SK-N-SH (cell line): ENCODE measurements at regions not wholly inside any gene's neighbourhood (a gene's known extent, or its start where the extent isn't known, plus 50 kb on each side); places are given as distances from the start of the nearest gene placed in this dataset.

Experiments
- CTCF ChIA-PET: fragments of 300-600, 350-600 bp; formaldehyde crosslinking; extraction: SDS; loops from one replicate; lab custom pipeline; 2021; lab: Yijun Ruan, JAX
- POLR2A ChIA-PET: fragments of 350-600 bp; sonication (Branson Sonifier 250); formaldehyde crosslinking; extraction: SDS; loops from one replicate; lab custom pipeline; 2020; ENCODE audit warnings: antibody characterized with exemption, inconsistent platforms; lab: Yijun Ruan, JAX
- DNase-seq: peaks from one replicate; pipeline ENCODE4 v3.0.0; 2012
- H2AFZ ChIP-seq: fragments of 200-600 bp; sonication (generic); 2 replicates; pipeline ENCODE4 v1.8.1; 2016; ENCODE audit warnings: antibody characterized with exemption, mild to moderate bottlenecking, low read depth
- H3F3A ChIP-seq: fragments of 200-600 bp; sonication (generic); replicated peaks from 2 replicates; pipeline ENCODE3; 2016; ENCODE audit warnings: antibody characterized with exemption, mild to moderate bottlenecking; ENCODE audit not compliant: insufficient read depth
- H3K27ac ChIP-seq, 2 experiments: fragments of 200-500 bp in 1 of 2; fragments of 200-600 bp in 1 of 2; sonication (Bioruptor generic) in 1 of 2; sonication (generic), shearing (Covaris generic) in 1 of 2; 2 replicates each; pipeline versions ENCODE4 v1.5.1 to v1.6.1; 2014 to 2016; ENCODE audit warnings: low read depth in 2 of 2, inconsistent platforms in 1 of 2, low read length in 1 of 2, mild to moderate bottlenecking in 1 of 2, mixed read lengths in 1 of 2
- H3K27me3 ChIP-seq: fragments of 200-600 bp; sonication (generic), shearing (Covaris generic); 2 replicates; pipeline ENCODE4 v1.6.1; 2016; ENCODE audit warnings: mixed run types; ENCODE audit not compliant: insufficient read depth
- H3K36me3 ChIP-seq, 2 experiments: fragments of 200-500 bp in 1 of 2; fragments of 200-600 bp in 1 of 2; sonication (Bioruptor generic) in 1 of 2; sonication (generic) in 1 of 2; replicated peaks in 1 of 2; 2 replicates each; pipeline versions ENCODE3 to v1.5.1; 2014 to 2016; ENCODE audit warnings: low read length in 1 of 2, mild to moderate bottlenecking in 1 of 2; ENCODE audit not compliant: insufficient read depth in 2 of 2, control insufficient read depth in 1 of 2
- H3K4me1 ChIP-seq, 2 experiments: fragments of 200-500 bp in 1 of 2; fragments of 200-600 bp in 1 of 2; sonication (Bioruptor generic) in 1 of 2; sonication (generic), shearing (Covaris generic) in 1 of 2; 2 replicates each; pipeline versions ENCODE4 v1.5.1 to v1.6.1; 2014 to 2016; ENCODE audit warnings: low read depth in 1 of 2, low read length in 1 of 2, mixed run types in 1 of 2; ENCODE audit not compliant: insufficient read depth in 2 of 2, control insufficient read depth in 1 of 2
- H3K4me2 ChIP-seq: fragments of 200-600 bp; sonication (generic), shearing (Covaris generic); 2 replicates; pipeline ENCODE4 v1.6.1; 2017; ENCODE audit warnings: mixed run types
- H3K4me3 ChIP-seq, 2 experiments: fragments of 200-500 bp in 1 of 2; fragments of 200-600 bp in 1 of 2; sonication (Bioruptor generic) in 1 of 2; sonication (generic), shearing (Covaris generic) in 1 of 2; 2 replicates each; pipeline versions ENCODE4 v1.5.1 to v1.8.1; 2014 to 2016; ENCODE audit warnings: low read depth in 2 of 2, inconsistent platforms in 1 of 2, low read length in 1 of 2, mild to moderate bottlenecking in 1 of 2, mixed read lengths in 1 of 2, moderate library complexity in 1 of 2
- H3K79me2 ChIP-seq: fragments of 200-600 bp; sonication (generic); 2 replicates; pipeline ENCODE4 v1.8.1; 2017; ENCODE audit warnings: mild to moderate bottlenecking; ENCODE audit not compliant: insufficient read depth
- H3K9ac ChIP-seq: fragments of 200-600 bp; sonication (generic); 2 replicates; pipeline ENCODE4 v1.6.1; 2017; ENCODE audit warnings: mixed run types
- H3K9me2 ChIP-seq: fragments of 200-600 bp; sonication (generic); 2 replicates; pipeline ENCODE4 v1.6.1; 2017; ENCODE audit warnings: mixed run types
- H3K9me3 ChIP-seq: fragments of 200-600 bp; sonication (generic); 2 replicates; pipeline ENCODE4 v1.6.1; 2017; ENCODE audit warnings: mixed run types, mild to moderate bottlenecking, moderate library complexity
- H4K20me1 ChIP-seq: fragments of 200-600 bp; sonication (generic); 2 replicates; pipeline ENCODE4 v1.6.1; 2017; ENCODE audit warnings: mild to moderate bottlenecking, mixed run types; ENCODE audit not compliant: insufficient read depth
- CHD2 ChIP-seq: fragments of 150-350 bp; IDR thresholded peaks from 2 replicates; pipeline ENCODE4 v1.6.1; 2018; ENCODE audit warnings: low read length; ENCODE audit not compliant: partially characterized antibody
- CTCF ChIP-seq: fragments of 200-600 bp; sonication (generic); IDR thresholded peaks from 2 replicates; pipeline ENCODE4 v1.6.1; 2017; ENCODE audit warnings: antibody characterized with exemption, mild to moderate bottlenecking, moderate library complexity
- EZH2phosphoT487 ChIP-seq: fragments of 200-600 bp; sonication (generic); IDR thresholded peaks from 2 replicates; pipeline ENCODE4 v1.6.1; 2017; ENCODE audit warnings: low read depth, mixed run types, mild to moderate bottlenecking, antibody characterized with exemption, moderate library complexity, borderline replicate concordance
- FOSL2 ChIP-seq: IDR thresholded peaks from 2 replicates; pipeline ENCODE4 v1.4.0; 2012; ENCODE audit warnings: low read depth, mild to moderate bottlenecking, moderate library complexity, borderline replicate concordance
- FOXJ3 ChIP-seq: sonication (generic); formaldehyde crosslinking; IDR thresholded peaks from 2 replicates; pipeline ENCODE4 v1.5.1; 2020; ENCODE audit warnings: mild to moderate bottlenecking, missing genetic modification reagents
- FOXM1 ChIP-seq: IDR thresholded peaks from 2 replicates; pipeline ENCODE4 v1.4.0; 2012; ENCODE audit warnings: low read depth, mild to moderate bottlenecking
- IRF3 ChIP-seq: fragments of 150-350 bp; IDR thresholded peaks from 2 replicates; pipeline ENCODE4 v1.6.1; 2016; ENCODE audit warnings: mild to moderate bottlenecking, low read depth, low read length
- JUND ChIP-seq: IDR thresholded peaks from 2 replicates; pipeline ENCODE4 v1.4.0; 2012
- MEF2A ChIP-seq: IDR thresholded peaks from 2 replicates; pipeline ENCODE4 v1.4.0; 2012; ENCODE audit warnings: low read depth, borderline replicate concordance
- NRF1 ChIP-seq: IDR thresholded peaks from 2 replicates; pipeline ENCODE4 v1.6.1; 2012; ENCODE audit warnings: low read depth, mild to moderate bottlenecking, low read length
- PBX3 ChIP-seq: IDR thresholded peaks from 2 replicates; pipeline ENCODE4; 2012
- RAD21 ChIP-seq: IDR thresholded peaks from 2 replicates; pipeline ENCODE4 v1.6.1; 2012; ENCODE audit warnings: mild to moderate bottlenecking, low read length
- RCOR1 ChIP-seq: fragments of 150-350 bp; IDR thresholded peaks from 2 replicates; pipeline ENCODE4 v1.6.1; 2017; ENCODE audit warnings: antibody characterized with exemption, low read length
- RFX5 ChIP-seq: IDR thresholded peaks from 2 replicates; pipeline ENCODE4 v1.6.1; 2012; ENCODE audit warnings: mild to moderate bottlenecking, improper control_type of control experiment, low read length
- RXRA ChIP-seq: IDR thresholded peaks from 2 replicates; pipeline ENCODE4 v1.4.0; 2012; ENCODE audit warnings: low read depth, mild to moderate bottlenecking, borderline replicate concordance
- SMC3 ChIP-seq: IDR thresholded peaks from 2 replicates; pipeline ENCODE4 v1.6.1; 2012; ENCODE audit warnings: low read depth, low read length, improper control_type of control experiment
- TCF12 ChIP-seq: IDR thresholded peaks from 2 replicates; pipeline ENCODE4 v1.4.0; 2012
- TEAD4 ChIP-seq: IDR thresholded peaks from 2 replicates; pipeline ENCODE4 v1.4.0; 2012; ENCODE audit warnings: mild to moderate bottlenecking, borderline replicate concordance; ENCODE audit not compliant: insufficient read depth
- USF1 ChIP-seq: IDR thresholded peaks from 2 replicates; pipeline ENCODE4 v1.4.0; 2012; ENCODE audit warnings: low read depth, borderline replicate concordance
- YY1 ChIP-seq: IDR thresholded peaks from 2 replicates; pipeline ENCODE4 v1.4.0; 2012; ENCODE audit warnings: low read depth, mild to moderate bottlenecking
- WGBS: methylation state at CpG from one replicate; pipeline ENCODE4 v1.1.6; 2017; ENCODE audit warnings: low lambda C conversion rate; 5-methylcytosine and 5-hydroxymethylcytosine counted together
- TF ChIP-seq, protein P1 (sequence below): fragments of 150-350 bp; IDR thresholded peaks from 2 replicates; pipeline ENCODE4 v1.6.1; 2017; ENCODE audit warnings: antibody characterized with exemption, low read length, low read depth, borderline replicate concordance

DNA sequence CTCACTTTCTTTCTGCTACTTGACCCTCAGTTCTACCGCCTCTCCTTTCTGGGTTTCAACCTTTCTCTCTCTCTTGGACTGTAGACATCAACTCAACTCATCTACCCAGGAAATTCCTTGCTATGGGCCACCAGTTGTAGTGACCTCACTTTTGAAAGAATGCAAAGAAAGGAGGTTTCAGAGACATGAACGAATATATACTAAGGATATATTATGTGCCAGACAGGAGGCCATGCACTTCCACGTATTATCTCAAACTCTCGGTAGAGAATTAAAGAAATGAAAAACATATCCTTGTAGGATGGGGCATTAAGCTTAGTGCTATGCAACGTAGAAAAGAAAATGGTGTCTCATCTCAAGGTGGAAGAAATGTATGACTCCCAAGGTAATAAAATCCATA is 67.3 kb upstream of the NT5E start (continued):
- TF ChIP-seq CTCF, result no peak
- TF ChIP-seq RAD21, result no peak
- TF ChIP-seq TEAD4, result no peak
- TF ChIP-seq RXRA, result no peak
- TF ChIP-seq YY1, result no peak
- TF ChIP-seq MEF2A, result no peak
- TF ChIP-seq EZH2phosphoT487, result no peak
- no peak for TF ChIP-seq RFX5
- no peak for TF ChIP-seq JUND
- TF ChIP-seq, all 33 proteins: peak for 0

DNA sequence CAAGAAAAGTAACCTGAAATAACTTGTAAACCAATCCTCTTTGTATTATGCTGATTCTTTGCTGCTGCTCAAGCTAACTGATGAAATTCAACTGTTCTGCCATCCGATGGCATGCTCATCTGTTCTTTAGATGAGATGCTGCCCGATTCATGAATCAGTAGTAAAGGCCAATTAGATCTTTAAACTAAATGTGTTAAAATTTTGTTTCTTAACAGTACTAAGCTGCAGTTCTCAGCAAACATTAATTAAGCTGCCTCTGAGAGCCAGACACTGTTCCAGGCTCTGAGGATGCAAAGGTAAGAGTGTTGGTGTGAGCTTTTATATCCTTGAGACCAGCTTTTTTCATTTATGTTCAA is 77.0 kb upstream of the NT5E start:
- WGBS, result 85% methylated on average over 2 of the region's 2 CpGs
- Histone ChIP-seq H3K4me1 (no peaks in the 10 kb centered on the region), H3K27ac (no peak overlapping the region), H3K9me2 (no peaks in the 10 kb centered on the region), H3K4me2 (no peak overlapping the region), H3K4me3 (no peak overlapping the region), H3K9ac (no peak overlapping the region), H3K79me2 (no peaks in the 10 kb centered on the region), H3F3A (peaks cover 9% of the 10 kb centered on the region), H3K9me3 (no peaks in the 10 kb centered on the region), H3K27me3 (no peaks in the 10 kb centered on the region), H4K20me1 (no peaks in the 10 kb centered on the region), H3K36me3 (no peaks in the 10 kb centered on the region), H2AFZ (no peak overlapping the region)
- ChIA-PET POLR2A (no interaction called here), CTCF (interaction anchor here (1.6 kb wide), 1 partner anchor 110 kb away, joined by 8 read pairs; no protein-coding TSS in a partner anchor)
- DNase-seq, result no peak
- TF ChIP-seq PBX3 (no peak), CHD2 (no peak), EZH2phosphoT487 (no peak), FOXJ3 (CRISPR knock-in tag) (no peak), USF1 (no peak), SMC3 (no peak), NRF1 (no peak), FOXM1 (no peak), IRF3 (no peak), MEF2A (no peak), RCOR1 (no peak), FOSL2 (no peak), CTCF (no peak), TCF12 (no peak)
- TF ChIP-seq, protein P1, sequence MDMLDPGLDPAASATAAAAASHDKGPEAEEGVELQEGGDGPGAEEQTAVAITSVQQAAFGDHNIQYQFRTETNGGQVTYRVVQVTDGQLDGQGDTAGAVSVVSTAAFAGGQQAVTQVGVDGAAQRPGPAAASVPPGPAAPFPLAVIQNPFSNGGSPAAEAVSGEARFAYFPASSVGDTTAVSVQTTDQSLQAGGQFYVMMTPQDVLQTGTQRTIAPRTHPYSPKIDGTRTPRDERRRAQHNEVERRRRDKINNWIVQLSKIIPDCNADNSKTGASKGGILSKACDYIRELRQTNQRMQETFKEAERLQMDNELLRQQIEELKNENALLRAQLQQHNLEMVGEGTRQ, result no peak
